ENCODE measurements at regions not wholly inside any gene's neighbourhood (a gene's known extent, or its start where the extent isn't known, plus 50 kb on each side); places are given as distances from the start of the nearest gene placed in this dataset.
A peak's percentile ranks its signal among the peaks of the same experiment; 100 is the strongest.

DNA sequence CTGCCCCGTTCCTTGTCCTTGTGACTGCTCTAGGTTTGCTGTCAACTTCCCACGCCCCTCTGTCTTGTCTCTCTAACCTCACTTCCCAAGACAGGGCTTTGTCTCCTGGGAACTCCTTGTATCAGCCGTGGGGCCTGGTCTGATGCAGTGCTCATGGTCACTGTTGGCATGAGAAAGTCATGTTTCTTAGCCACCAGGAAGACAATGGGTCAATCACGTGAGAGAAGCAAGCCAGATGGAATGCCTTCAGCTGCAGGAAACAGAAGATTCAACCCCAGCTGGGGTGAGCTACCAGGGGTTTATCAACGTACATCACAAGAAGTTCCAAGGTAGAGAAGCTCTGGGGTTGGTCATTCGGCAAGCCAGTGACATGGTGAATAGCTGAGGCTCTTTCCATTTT is 116.6 kb downstream of the IRF8 start:
- no peak overlapping the region for H3K27ac ChIP-seq (ENCODE audit: poor library complexity, severe bottlenecking)
- no peaks in the 10 kb centered on the region for H3K4me1 ChIP-seq (ENCODE audit: insufficient read depth, poor library complexity, severe bottlenecking)
- H3K4me3 ChIP-seq (ENCODE audit: severe bottlenecking), result no peak overlapping the region
- ATAC-seq (ENCODE audit: low read depth) (no peak), DNase-seq (ENCODE audit: low spot score) (no peak)
- TF ChIP-seq, protein P1, sequence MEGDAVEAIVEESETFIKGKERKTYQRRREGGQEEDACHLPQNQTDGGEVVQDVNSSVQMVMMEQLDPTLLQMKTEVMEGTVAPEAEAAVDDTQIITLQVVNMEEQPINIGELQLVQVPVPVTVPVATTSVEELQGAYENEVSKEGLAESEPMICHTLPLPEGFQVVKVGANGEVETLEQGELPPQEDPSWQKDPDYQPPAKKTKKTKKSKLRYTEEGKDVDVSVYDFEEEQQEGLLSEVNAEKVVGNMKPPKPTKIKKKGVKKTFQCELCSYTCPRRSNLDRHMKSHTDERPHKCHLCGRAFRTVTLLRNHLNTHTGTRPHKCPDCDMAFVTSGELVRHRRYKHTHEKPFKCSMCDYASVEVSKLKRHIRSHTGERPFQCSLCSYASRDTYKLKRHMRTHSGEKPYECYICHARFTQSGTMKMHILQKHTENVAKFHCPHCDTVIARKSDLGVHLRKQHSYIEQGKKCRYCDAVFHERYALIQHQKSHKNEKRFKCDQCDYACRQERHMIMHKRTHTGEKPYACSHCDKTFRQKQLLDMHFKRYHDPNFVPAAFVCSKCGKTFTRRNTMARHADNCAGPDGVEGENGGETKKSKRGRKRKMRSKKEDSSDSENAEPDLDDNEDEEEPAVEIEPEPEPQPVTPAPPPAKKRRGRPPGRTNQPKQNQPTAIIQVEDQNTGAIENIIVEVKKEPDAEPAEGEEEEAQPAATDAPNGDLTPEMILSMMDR (IDR thresholded peaks at IDR 0.05; ENCODE audit: poor library complexity, severe bottlenecking), result no peak
- peaks cover 5% of the 10 kb centered on the region for H3K9me3 ChIP-seq (ENCODE audit: severe bottlenecking)
- no peaks in the 10 kb centered on the region for H3K36me3 ChIP-seq (ENCODE audit: low read depth)
- peaks cover 32% of the 10 kb centered on the region for H3K27me3 ChIP-seq (ENCODE audit: insufficient read depth, poor library complexity, severe bottlenecking)

DNA sequence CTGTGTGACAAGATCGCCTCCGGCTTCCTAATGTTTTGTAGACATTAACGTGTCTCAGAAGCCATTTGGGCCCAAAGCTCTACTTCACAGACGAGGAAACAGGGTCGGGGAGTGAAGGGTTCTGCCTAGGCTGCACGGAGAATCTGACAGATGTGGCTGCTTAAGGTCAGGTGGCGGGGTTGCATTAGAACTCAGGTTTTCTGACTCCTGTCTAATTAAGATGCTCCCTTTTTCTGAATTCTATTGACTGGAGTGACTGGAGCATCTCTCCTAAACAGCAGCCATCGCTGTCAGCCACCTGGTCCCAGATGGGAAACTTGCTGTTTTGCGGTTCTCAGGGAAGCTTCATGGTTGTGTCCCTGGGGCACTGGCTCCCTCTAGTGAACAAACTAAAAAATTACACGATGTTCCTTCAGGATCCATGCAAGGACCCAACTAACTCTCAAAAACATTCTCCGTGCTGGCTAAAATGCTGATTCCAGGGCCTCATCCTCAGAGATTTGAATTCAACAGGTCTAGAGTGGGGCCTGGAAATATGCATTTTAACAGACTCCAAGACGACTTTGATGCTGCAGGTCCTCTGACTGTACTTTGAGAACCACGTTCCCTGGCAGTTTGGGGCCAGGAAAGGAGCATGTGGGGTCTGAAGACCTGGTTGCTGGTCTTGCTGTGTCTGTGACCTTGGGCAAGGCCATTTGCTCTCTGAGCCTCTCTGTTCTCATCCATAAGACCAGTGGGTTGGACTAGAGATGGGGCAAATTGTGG is 117.4 kb downstream of the IRF8 start:
- Histone ChIP-seq H3K4me3 (ENCODE audit: severe bottlenecking) (no peak overlapping the region), H3K4me1 (ENCODE audit: insufficient read depth, poor library complexity, severe bottlenecking) (no peaks in the 10 kb centered on the region), H3K9me3 (ENCODE audit: severe bottlenecking) (peaks cover 5% of the 10 kb centered on the region), H3K27ac (ENCODE audit: poor library complexity, severe bottlenecking) (no peak overlapping the region), H3K27me3 (ENCODE audit: insufficient read depth, poor library complexity, severe bottlenecking) (peaks cover 36% of the 10 kb centered on the region), H3K36me3 (ENCODE audit: low read depth) (no peaks in the 10 kb centered on the region)
- no peak; the same call in 2 of the 3 replicates for ATAC-seq (ENCODE audit: low read depth)
- TF ChIP-seq, protein P1 (IDR thresholded peaks at IDR 0.05; ENCODE audit: poor library complexity, severe bottlenecking), result peak; percentile 87
- DNase-seq (ENCODE audit: low spot score), result peak; percentile 23

DNA sequence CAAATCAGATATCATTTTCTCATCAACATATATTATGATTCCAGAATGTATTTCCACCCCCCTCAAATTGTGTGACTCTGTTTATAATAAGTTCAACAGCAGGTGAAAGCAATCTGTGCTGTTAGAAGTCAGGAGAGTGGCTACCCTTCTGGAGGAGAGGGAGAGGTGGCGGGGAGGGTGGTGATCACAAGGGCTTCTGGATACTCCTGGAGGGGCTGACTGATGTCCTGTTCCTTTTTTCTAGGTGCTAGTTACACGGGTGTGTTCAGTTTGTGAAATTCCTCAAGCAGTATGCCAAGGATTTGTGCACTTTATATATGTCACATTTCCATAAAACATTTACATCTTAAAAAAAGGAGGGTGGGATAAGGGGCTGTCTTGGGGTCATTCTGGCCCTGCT is 119.1 kb downstream of the IRF8 start:
- TF ChIP-seq, protein P1 (IDR thresholded peaks at IDR 0.05; ENCODE audit: poor library complexity, severe bottlenecking), result no peak
- Histone ChIP-seq H3K4me3 (ENCODE audit: severe bottlenecking) (no peak overlapping the region), H3K27me3 (ENCODE audit: insufficient read depth, poor library complexity, severe bottlenecking) (peaks cover 42% of the 10 kb centered on the region), H3K27ac (ENCODE audit: poor library complexity, severe bottlenecking) (no peak overlapping the region), H3K4me1 (ENCODE audit: insufficient read depth, poor library complexity, severe bottlenecking) (no peaks in the 10 kb centered on the region), H3K9me3 (ENCODE audit: severe bottlenecking) (peaks cover 5% of the 10 kb centered on the region), H3K36me3 (ENCODE audit: low read depth) (no peaks in the 10 kb centered on the region)
- ATAC-seq (ENCODE audit: low read depth) (no peak), DNase-seq (ENCODE audit: low spot score) (peak; percentile 4)

DNA sequence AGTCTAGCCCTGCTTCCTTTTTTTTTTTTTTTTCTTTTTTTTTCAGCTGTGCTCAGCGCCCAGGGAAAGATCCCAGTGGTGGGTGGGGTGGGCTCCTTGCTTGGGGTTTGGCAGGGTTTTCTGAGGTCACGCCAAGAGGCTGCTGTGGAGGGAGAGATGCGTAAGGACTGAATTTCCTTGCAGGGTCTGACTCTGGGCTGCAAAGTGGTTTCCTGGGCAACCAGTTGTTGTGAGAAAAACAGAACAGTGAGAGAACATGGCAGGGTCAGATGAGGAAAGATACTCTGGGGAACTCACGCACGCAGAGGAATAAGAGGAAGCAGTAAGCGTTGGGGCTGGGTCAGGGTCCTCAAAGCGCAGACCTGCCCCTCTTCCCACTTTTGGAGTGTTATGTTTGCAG is 119.5 kb downstream of the IRF8 start:
- H3K27me3 ChIP-seq (ENCODE audit: insufficient read depth, poor library complexity, severe bottlenecking), result peaks cover 42% of the 10 kb centered on the region
- TF ChIP-seq, protein P1 (IDR thresholded peaks at IDR 0.05; ENCODE audit: poor library complexity, severe bottlenecking), result no peak
- H3K27ac ChIP-seq (ENCODE audit: poor library complexity, severe bottlenecking), result no peak overlapping the region
- no peaks in the 10 kb centered on the region for H3K36me3 ChIP-seq (ENCODE audit: low read depth)
- DNase-seq (ENCODE audit: low spot score) (peak; percentile 10), ATAC-seq (ENCODE audit: low read depth) (no peak)
- H3K4me1 ChIP-seq (ENCODE audit: insufficient read depth, poor library complexity, severe bottlenecking), result no peaks in the 10 kb centered on the region
- peaks cover 5% of the 10 kb centered on the region for H3K9me3 ChIP-seq (ENCODE audit: severe bottlenecking)
- H3K4me3 ChIP-seq (ENCODE audit: severe bottlenecking), result no peak overlapping the region

DNA sequence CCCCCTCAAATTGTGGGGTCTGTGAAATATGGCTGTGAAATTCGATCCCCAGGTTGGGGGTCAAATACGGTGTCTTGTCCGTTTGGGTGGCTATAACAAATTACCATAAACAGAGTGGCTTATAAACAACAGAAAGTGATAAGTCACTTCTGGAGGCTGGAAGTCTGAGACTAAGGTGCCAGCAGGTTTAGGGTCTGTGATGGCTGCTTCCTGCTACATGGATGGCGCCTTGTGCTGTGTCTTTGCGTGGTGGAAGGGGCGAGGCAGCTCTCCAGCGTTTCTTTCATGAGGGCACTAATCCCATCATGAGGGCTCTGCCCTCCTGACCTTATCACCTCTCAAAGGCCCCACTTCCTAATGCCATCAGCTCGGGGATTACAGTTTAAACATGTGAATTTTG is 120.0 kb downstream of the IRF8 start:
- peaks cover 5% of the 10 kb centered on the region for H3K9me3 ChIP-seq (ENCODE audit: severe bottlenecking)
- TF ChIP-seq, protein P1 (IDR thresholded peaks at IDR 0.05; ENCODE audit: poor library complexity, severe bottlenecking), result no peak
- DNase-seq (ENCODE audit: low spot score) (peak; percentile 19), ATAC-seq (ENCODE audit: low read depth) (no peak)
- peaks cover 42% of the 10 kb centered on the region for H3K27me3 ChIP-seq (ENCODE audit: insufficient read depth, poor library complexity, severe bottlenecking)
- H3K36me3 ChIP-seq (ENCODE audit: low read depth), result no peaks in the 10 kb centered on the region
- no peak overlapping the region for H3K4me3 ChIP-seq (ENCODE audit: severe bottlenecking)
- no peaks in the 10 kb centered on the region for H3K4me1 ChIP-seq (ENCODE audit: insufficient read depth, poor library complexity, severe bottlenecking)
- H3K27ac ChIP-seq (ENCODE audit: poor library complexity, severe bottlenecking), result no peak overlapping the region
